ENCODE measurements at regions not wholly inside any gene's neighbourhood (a gene's known extent, or its start where the extent isn't known, plus 50 kb on each side); places are given as distances from the start of the nearest gene placed in this dataset.

GRCh38 chr7:25541094-25541821 lies 313.0 kb upstream of the NPVF start:
- TF ChIP-seq, protein P1, sequence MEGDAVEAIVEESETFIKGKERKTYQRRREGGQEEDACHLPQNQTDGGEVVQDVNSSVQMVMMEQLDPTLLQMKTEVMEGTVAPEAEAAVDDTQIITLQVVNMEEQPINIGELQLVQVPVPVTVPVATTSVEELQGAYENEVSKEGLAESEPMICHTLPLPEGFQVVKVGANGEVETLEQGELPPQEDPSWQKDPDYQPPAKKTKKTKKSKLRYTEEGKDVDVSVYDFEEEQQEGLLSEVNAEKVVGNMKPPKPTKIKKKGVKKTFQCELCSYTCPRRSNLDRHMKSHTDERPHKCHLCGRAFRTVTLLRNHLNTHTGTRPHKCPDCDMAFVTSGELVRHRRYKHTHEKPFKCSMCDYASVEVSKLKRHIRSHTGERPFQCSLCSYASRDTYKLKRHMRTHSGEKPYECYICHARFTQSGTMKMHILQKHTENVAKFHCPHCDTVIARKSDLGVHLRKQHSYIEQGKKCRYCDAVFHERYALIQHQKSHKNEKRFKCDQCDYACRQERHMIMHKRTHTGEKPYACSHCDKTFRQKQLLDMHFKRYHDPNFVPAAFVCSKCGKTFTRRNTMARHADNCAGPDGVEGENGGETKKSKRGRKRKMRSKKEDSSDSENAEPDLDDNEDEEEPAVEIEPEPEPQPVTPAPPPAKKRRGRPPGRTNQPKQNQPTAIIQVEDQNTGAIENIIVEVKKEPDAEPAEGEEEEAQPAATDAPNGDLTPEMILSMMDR (IDR thresholded peaks at IDR 0.05): no peak
- TF ChIP-seq POLR2A (IDR thresholded peaks at IDR 0.05): no peak
